Karpas-422 (cell line): ENCODE measurements at regions not wholly inside any gene's neighbourhood (a gene's known extent, or its start where the extent isn't known, plus 50 kb on each side); places are given as distances from the start of the nearest gene placed in this dataset.
"Not testable (repeated sequence)": the region's sequence is repeated elsewhere in the genome, so short reads cannot be mapped to it uniquely, and the experiment has no call there.

ENCODE experiments used
- DNase-seq: peaks from one replicate; pipeline ENCODE4 v3.0.0-alpha.2; 2015
- H2AFZ ChIP-seq: fragments of 200-600 bp; sonication (generic); 2 replicates; pipeline ENCODE4 v1.6.1; 2014; ENCODE audit warnings: antibody characterized with exemption, low read length, mixed read lengths
- H3K27ac ChIP-seq: fragments of 200-600 bp; sonication (generic); 2 replicates; pipeline ENCODE4 v1.5.1; 2014; ENCODE audit warnings: mild to moderate bottlenecking, low read length, moderate library complexity
- H3K27me3 ChIP-seq: fragments of 200-600 bp; sonication (generic); 2 replicates; pipeline ENCODE4 v1.6.1; 2014; ENCODE audit warnings: low read length, mixed read lengths
- H3K36me3 ChIP-seq: fragments of 200-600 bp; sonication (generic); 2 replicates; pipeline ENCODE4 v1.6.1; 2014; ENCODE audit warnings: low read length, mixed read lengths; ENCODE audit not compliant: insufficient read depth
- H3K4me1 ChIP-seq: fragments of 200-600 bp; sonication (generic); 2 replicates; pipeline ENCODE4 v1.6.1; 2014; ENCODE audit warnings: mild to moderate bottlenecking, low read length, mixed read lengths
- H3K4me2 ChIP-seq: fragments of 200-600 bp; sonication (generic); 2 replicates; pipeline ENCODE4 v1.6.1; 2014; ENCODE audit warnings: low read length, low read depth, mild to moderate bottlenecking; ENCODE audit not compliant: poor library complexity, severe bottlenecking
- H3K4me3 ChIP-seq: fragments of 200-600 bp; sonication (generic); 2 replicates; pipeline ENCODE4 v1.5.1; 2014; ENCODE audit warnings: mild to moderate bottlenecking, antibody characterized with exemption, low read length, mixed read lengths
- H3K79me2 ChIP-seq: fragments of 200-600 bp; sonication (generic); 2 replicates; pipeline ENCODE4 v1.6.1; 2014; ENCODE audit warnings: mild to moderate bottlenecking, low read length, mixed read lengths
- H3K9ac ChIP-seq: fragments of 200-600 bp; sonication (generic); 2 replicates; pipeline ENCODE4 v1.6.0; 2014; ENCODE audit warnings: low read length
- H3K9me2 ChIP-seq: fragments of 200-600 bp; sonication (generic), shearing (Covaris generic); replicated peaks from 2 replicates; pipeline ENCODE4 v1.6.0; 2014; ENCODE audit warnings: mild to moderate bottlenecking, low read length, moderate library complexity; ENCODE audit not compliant: insufficient read depth
- H3K9me3 ChIP-seq: fragments of 300-700, 200-600 bp; sonication (generic); 2 replicates; pipeline ENCODE4 v1.6.1; 2014; ENCODE audit warnings: low read length, mixed read lengths
- H4K20me1 ChIP-seq: fragments of 200-600 bp; sonication (generic); 2 replicates; pipeline ENCODE4 v1.6.1; 2014; ENCODE audit warnings: mild to moderate bottlenecking, antibody characterized with exemption, low read length, low read depth; ENCODE audit not compliant: insufficient read depth

DNA sequence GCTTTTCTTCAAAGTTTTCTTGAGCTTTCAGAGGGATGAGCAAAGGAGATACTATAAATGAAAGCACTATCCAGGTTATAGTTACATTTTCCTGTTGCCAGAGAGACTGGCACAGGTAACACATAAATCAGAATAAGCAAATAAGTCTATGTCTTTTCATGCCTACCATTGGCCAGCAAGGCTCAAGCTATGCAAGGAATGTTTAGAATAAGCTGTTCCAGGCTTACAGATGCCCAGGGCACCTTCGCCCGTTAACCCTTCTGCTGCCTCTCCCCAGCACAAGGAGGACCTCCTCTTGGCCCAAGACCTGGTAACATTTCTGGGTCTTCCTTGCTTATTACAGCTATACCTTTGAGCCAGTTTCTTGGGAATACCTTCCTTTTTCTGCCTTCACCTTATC is 233.7 kb upstream of the MEIS1 start:
- no peak overlapping the region for H2AFZ ChIP-seq
- H4K20me1 ChIP-seq: 0 out of 2 replicates have a peak, but pooled peaks cover 3% of the 10 kb centered on the region
- DNase-seq: no peak
- no peaks in the 10 kb centered on the region for H3K36me3 ChIP-seq
- peaks cover 7% of the 10 kb centered on the region for H3K4me1 ChIP-seq
- no peak overlapping the region for H3K9ac ChIP-seq
- H3K4me2 ChIP-seq: no peak overlapping the region
- H3K27ac ChIP-seq: no peak overlapping the region
- H3K9me2 ChIP-seq: no peaks in the 10 kb centered on the region
- no peak overlapping the region for H3K4me3 ChIP-seq
- no peaks in the 10 kb centered on the region for H3K79me2 ChIP-seq
- H3K9me3 ChIP-seq: no peaks in the 10 kb centered on the region
- 0 out of 2 replicates have a peak, but pooled peaks cover 4% of the 10 kb centered on the region for H3K27me3 ChIP-seq

- H3K27ac ChIP-seq: no peak overlapping the region
Observed at GRCh38 chr2:66198873-66199272, 236.1 kb upstream of the MEIS1 start.

DNA sequence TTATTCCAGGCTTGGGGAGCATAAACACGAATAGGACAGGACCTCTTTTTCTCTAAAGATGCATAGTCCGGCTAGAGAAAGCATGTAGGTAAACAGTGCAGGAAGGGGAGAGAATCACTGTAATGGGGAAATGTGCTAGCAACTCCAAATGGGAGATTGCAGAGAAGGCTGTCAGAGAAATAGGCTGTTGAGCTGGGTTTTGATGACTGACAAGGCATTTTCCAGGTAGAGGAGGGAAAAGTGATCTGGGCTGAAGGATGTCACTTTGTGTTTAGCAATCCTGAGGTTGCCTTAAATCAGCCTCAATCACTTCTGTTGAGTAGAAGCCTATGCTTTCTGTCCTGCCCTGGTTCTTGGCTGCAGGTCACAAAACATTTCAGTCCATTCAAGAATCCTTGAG is 242.0 kb upstream of the MEIS1 start:
- H3K27me3 ChIP-seq: no peaks in the 10 kb centered on the region
- no peaks in the 10 kb centered on the region for H3K79me2 ChIP-seq
- no peak overlapping the region for H2AFZ ChIP-seq
- H3K4me1 ChIP-seq: no peaks in the 10 kb centered on the region
- H3K4me2 ChIP-seq: no peak overlapping the region
- no peaks in the 10 kb centered on the region for H3K9me3 ChIP-seq
- no peak overlapping the region for H3K27ac ChIP-seq
- H3K9me2 ChIP-seq: no peaks in the 10 kb centered on the region
- no peak overlapping the region for H3K4me3 ChIP-seq
- DNase-seq: no peak
- no peaks in the 10 kb centered on the region for H4K20me1 ChIP-seq
- no peak overlapping the region for H3K9ac ChIP-seq
- H3K36me3 ChIP-seq: no peaks in the 10 kb centered on the region

More at GRCh38 chr2:66198873-66199272, 236.1 kb upstream of the MEIS1 start:
- Histone ChIP-seq H2AFZ (no peak overlapping the region), H3K4me1 (peaks cover 7% of the 10 kb centered on the region), H3K27me3 (0 out of 2 replicates have a peak, but pooled peaks cover 4% of the 10 kb centered on the region), H4K20me1 (0 out of 2 replicates have a peak, but pooled peaks cover 3% of the 10 kb centered on the region), H3K36me3 (no peaks in the 10 kb centered on the region), H3K4me3 (no peak overlapping the region), H3K79me2 (no peaks in the 10 kb centered on the region), H3K9me3 (no peaks in the 10 kb centered on the region), H3K9me2 (no peaks in the 10 kb centered on the region), H3K4me2 (no peak overlapping the region), H3K9ac (no peak overlapping the region)
- DNase-seq: no peak

DNA sequence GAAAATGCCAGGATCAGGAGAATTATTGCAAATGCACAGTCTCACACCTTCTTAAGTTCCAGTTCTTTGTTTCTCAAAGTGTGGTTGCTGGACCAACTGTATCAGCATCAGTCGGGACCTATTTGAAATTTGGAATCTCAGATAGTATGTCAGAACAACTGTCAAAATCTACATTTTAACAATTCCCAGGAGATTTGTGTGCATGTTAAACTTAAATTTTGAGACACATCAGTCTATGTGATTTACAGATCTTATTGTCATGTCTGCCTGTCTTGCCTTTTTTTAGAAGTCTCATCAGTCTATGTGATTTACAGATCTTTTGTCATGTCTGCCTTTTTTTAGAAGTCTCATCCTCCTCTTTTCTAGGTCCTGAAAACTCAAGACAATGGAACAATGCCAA is 243.6 kb upstream of the MEIS1 start:
- Histone ChIP-seq H3K27me3 (no peaks in the 10 kb centered on the region), H2AFZ (no peak overlapping the region), H3K4me3 (no peak overlapping the region), H3K36me3 (no peaks in the 10 kb centered on the region), H3K9ac (no peak overlapping the region), H3K4me2 (no peak overlapping the region), H3K79me2 (no peaks in the 10 kb centered on the region), H4K20me1 (no peaks in the 10 kb centered on the region), H3K27ac (no peak overlapping the region), H3K9me2 (no peaks in the 10 kb centered on the region), H3K4me1 (no peaks in the 10 kb centered on the region), H3K9me3 (no peaks in the 10 kb centered on the region)
- DNase-seq: no peak

GRCh38 chr2:66189553-66189952 is 245.4 kb upstream of the MEIS1 start:
- Histone ChIP-seq H3K36me3 (no peaks in the 10 kb centered on the region), H4K20me1 (no peaks in the 10 kb centered on the region), H3K4me2 (no peak overlapping the region), H2AFZ (no peak overlapping the region), H3K9ac (no peak overlapping the region), H3K79me2 (no peaks in the 10 kb centered on the region), H3K4me1 (no peaks in the 10 kb centered on the region), H3K9me3 (no peaks in the 10 kb centered on the region), H3K9me2 (no peaks in the 10 kb centered on the region), H3K27me3 (no peaks in the 10 kb centered on the region), H3K27ac (no peak overlapping the region), H3K4me3 (no peak overlapping the region)
- no peak for DNase-seq

GRCh38 chr2:66186537-66186936 is 248.4 kb upstream of the MEIS1 start:
- Histone ChIP-seq H3K9ac (no peak overlapping the region), H3K27me3 (no peaks in the 10 kb centered on the region), H3K4me2 (no peak overlapping the region), H3K9me3 (no peaks in the 10 kb centered on the region), H4K20me1 (no peaks in the 10 kb centered on the region), H3K36me3 (no peaks in the 10 kb centered on the region), H3K27ac (no peak overlapping the region), H3K4me1 (no peaks in the 10 kb centered on the region), H3K4me3 (no peak overlapping the region), H3K9me2 (no peaks in the 10 kb centered on the region), H3K79me2 (no peaks in the 10 kb centered on the region), H2AFZ (no peak overlapping the region)
- DNase-seq: no peak

DNA sequence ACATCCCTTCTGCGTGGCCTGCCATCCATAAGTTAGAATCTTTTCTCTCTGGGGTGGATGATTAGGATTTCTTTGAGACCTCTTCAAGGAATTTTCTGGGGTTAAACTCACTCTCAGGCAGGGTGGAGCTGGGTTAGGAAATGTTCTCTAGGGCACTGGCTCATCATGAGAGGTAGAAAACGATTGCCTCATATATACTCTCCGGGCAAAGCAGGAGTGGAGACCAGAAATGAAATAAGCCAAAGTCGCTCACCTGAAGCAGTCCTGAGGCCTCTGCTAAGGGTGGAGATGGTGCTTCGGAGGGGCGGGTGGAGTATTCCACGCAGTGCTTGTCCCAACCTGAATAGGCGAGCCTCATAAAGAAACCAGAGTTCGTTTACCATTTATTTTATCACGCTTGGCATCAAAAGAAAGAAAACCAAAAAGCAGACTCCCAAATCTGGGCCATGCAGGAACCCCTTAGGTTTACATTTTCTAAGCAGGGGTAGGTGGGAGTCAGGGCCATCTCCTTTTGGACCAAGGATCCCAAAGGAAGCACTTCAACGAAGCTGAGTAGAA is 249.3 kb upstream of the MEIS1 start:
- H3K79me2 ChIP-seq: no peaks in the 10 kb centered on the region

DNA sequence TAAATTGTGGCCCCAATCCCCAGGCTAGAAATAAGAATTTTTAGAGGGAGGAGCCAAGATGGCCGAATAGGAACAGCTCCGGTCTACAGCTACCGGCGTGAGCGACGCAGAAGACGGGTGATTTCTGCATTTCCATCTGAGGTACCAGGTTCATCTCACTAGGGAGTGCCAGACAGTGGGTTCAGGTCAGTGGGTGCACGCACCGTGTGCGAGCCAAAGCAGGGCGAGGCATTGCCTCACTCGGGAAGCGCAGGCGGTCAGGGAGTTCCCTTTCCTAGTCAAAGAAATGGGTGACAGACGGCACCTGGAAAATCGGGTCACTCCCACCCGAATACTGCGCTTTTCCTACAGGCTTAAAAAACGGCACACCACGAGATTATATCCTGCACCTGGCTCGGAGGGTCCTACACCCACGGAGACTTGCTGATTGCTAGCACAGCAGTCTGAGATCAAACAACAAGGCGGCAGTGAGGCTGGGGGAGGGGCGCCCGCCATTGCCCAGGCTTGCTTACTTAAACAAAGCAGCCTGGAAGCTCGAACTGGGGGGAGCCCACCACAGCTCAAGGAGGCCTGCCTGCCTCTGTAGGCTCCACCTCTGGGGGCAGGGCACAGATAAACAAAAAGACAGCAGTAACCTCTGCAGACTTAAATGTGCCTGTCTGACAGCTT is 257.7 kb upstream of the MEIS1 start:
- H3K4me2 ChIP-seq, H4K20me1 ChIP-seq, H3K4me1 ChIP-seq, H3K27me3 ChIP-seq, H3K4me3 ChIP-seq, H3K27ac ChIP-seq, H2AFZ ChIP-seq, H3K9me2 ChIP-seq, H3K36me3 ChIP-seq, DNase-seq, H3K9ac ChIP-seq, H3K9me3 ChIP-seq, H3K79me2 ChIP-seq: not testable (repeated sequence)

More for the DNA sequence above, 249.3 kb upstream of the MEIS1 start:
- Histone ChIP-seq H2AFZ (no peak overlapping the region), H3K4me1 (no peaks in the 10 kb centered on the region), H3K9ac (no peak overlapping the region), H3K36me3 (no peaks in the 10 kb centered on the region), H3K4me3 (no peak overlapping the region), H3K27ac (no peak overlapping the region), H3K9me2 (no peaks in the 10 kb centered on the region), H3K9me3 (no peaks in the 10 kb centered on the region), H3K4me2 (no peak overlapping the region), H3K27me3 (no peaks in the 10 kb centered on the region), H4K20me1 (no peaks in the 10 kb centered on the region)
- no peak for DNase-seq
